ENCODE measurements at regions not wholly inside any gene's neighbourhood (a gene's known extent, or its start where the extent isn't known, plus 50 kb on each side); places are given as distances from the start of the nearest gene placed in this dataset.

DNA sequence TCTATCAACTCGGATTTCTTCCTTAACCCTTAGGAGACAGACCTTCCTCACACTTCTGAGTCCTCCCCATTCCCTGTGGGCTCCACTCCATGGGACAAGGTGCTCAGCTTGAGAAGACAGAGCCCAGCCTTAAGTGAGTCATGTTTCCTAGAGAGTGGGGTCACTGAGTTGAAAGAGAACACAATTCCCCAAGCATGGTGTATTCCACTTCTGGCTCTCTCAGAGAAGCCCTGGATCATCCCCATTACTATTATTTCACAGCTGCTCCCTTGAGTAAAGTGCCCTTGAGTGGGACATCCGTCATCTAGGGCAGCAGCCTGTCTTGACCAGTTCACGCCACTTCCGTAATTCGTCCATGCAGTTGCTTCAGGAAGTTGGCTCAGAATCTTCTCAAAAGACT is 604.8 kb downstream of the BNC2 start:
- Histone ChIP-seq H3K9ac (ENCODE audit: extremely low read depth, low read length, poor library complexity, severe bottlenecking) (no peak overlapping the region), H3K4me3 (ENCODE audit: low read length) (no peak overlapping the region), H3K9me3 (ENCODE audit: control insufficient read depth, low read length) (no peaks in the 10 kb centered on the region), H3K27ac (ENCODE audit: low read depth, low read length) (no peak overlapping the region), H3K27me3 (ENCODE audit: control insufficient read depth, insufficient read depth, low read length, poor library complexity, severe bottlenecking) (peaks cover 5% of the 10 kb centered on the region), H3K36me3 (ENCODE audit: control insufficient read depth, insufficient read depth, low read length) (no peaks in the 10 kb centered on the region), H3K4me1 (ENCODE audit: control insufficient read depth, insufficient read depth, low read length) (peaks cover 14% of the 10 kb centered on the region)
- H3K4me3 Mint-ChIP-seq = no peak overlapping the region
- H3K9me3 Mint-ChIP-seq = peaks cover 1% of the 10 kb centered on the region
- TF ChIP-seq, protein P1, sequence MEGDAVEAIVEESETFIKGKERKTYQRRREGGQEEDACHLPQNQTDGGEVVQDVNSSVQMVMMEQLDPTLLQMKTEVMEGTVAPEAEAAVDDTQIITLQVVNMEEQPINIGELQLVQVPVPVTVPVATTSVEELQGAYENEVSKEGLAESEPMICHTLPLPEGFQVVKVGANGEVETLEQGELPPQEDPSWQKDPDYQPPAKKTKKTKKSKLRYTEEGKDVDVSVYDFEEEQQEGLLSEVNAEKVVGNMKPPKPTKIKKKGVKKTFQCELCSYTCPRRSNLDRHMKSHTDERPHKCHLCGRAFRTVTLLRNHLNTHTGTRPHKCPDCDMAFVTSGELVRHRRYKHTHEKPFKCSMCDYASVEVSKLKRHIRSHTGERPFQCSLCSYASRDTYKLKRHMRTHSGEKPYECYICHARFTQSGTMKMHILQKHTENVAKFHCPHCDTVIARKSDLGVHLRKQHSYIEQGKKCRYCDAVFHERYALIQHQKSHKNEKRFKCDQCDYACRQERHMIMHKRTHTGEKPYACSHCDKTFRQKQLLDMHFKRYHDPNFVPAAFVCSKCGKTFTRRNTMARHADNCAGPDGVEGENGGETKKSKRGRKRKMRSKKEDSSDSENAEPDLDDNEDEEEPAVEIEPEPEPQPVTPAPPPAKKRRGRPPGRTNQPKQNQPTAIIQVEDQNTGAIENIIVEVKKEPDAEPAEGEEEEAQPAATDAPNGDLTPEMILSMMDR (conservative IDR thresholded peaks at IDR 0.05) = no peak
- peaks cover 20% of the 10 kb centered on the region for H3K4me1 Mint-ChIP-seq
- H3K27me3 Mint-ChIP-seq (ENCODE audit: insufficient read depth) = peaks cover 39% of the 10 kb centered on the region
- WGBS, 2 experiments (ENCODE audit: insufficient coverage in 1 of 2, insufficient read length in 1 of 2) = 83 to 92% methylated on average over 4 to 5 of the region's 5 CpGs
- no peaks in the 10 kb centered on the region for H3K36me3 Mint-ChIP-seq (ENCODE audit: low read depth)
- DNase-seq = no peak
- H3K27ac Mint-ChIP-seq = no peak overlapping the region

GRCh38 chr9:16266648-16267276 is 603.7 kb downstream of the BNC2 start:
- TF ChIP-seq, protein P1 (conservative IDR thresholded peaks at IDR 0.05) = peak; percentile 89
- no peaks in the 10 kb centered on the region for H3K9me3 ChIP-seq (ENCODE audit: control insufficient read depth, low read length)
- no peak overlapping the region for H3K4me3 ChIP-seq (ENCODE audit: low read length)
- H3K4me3 Mint-ChIP-seq = no peak overlapping the region
- H3K27me3 Mint-ChIP-seq (ENCODE audit: insufficient read depth) = peaks cover 38% of the 10 kb centered on the region
- no peak overlapping the region for H3K27ac ChIP-seq (ENCODE audit: low read depth, low read length)
- H3K9ac ChIP-seq (ENCODE audit: extremely low read depth, low read length, poor library complexity, severe bottlenecking) = no peak overlapping the region
- 91 to 98% methylated on average over 7 to 9 of the region's 9 CpGs for WGBS, 2 experiments (ENCODE audit: insufficient coverage in 1 of 2, insufficient read length in 1 of 2)
- H3K36me3 Mint-ChIP-seq (ENCODE audit: low read depth) = no peaks in the 10 kb centered on the region
- peaks cover 20% of the 10 kb centered on the region for H3K4me1 Mint-ChIP-seq
- peaks cover 1% of the 10 kb centered on the region for H3K9me3 Mint-ChIP-seq
- H3K36me3 ChIP-seq (ENCODE audit: control insufficient read depth, insufficient read depth, low read length) = no peaks in the 10 kb centered on the region
- peaks cover 5% of the 10 kb centered on the region for H3K27me3 ChIP-seq (ENCODE audit: control insufficient read depth, insufficient read depth, low read length, poor library complexity, severe bottlenecking)
- peak; percentile 85 for DNase-seq
- H3K4me1 ChIP-seq (ENCODE audit: control insufficient read depth, insufficient read depth, low read length) = peaks cover 14% of the 10 kb centered on the region
- H3K27ac Mint-ChIP-seq = no peak overlapping the region

DNA sequence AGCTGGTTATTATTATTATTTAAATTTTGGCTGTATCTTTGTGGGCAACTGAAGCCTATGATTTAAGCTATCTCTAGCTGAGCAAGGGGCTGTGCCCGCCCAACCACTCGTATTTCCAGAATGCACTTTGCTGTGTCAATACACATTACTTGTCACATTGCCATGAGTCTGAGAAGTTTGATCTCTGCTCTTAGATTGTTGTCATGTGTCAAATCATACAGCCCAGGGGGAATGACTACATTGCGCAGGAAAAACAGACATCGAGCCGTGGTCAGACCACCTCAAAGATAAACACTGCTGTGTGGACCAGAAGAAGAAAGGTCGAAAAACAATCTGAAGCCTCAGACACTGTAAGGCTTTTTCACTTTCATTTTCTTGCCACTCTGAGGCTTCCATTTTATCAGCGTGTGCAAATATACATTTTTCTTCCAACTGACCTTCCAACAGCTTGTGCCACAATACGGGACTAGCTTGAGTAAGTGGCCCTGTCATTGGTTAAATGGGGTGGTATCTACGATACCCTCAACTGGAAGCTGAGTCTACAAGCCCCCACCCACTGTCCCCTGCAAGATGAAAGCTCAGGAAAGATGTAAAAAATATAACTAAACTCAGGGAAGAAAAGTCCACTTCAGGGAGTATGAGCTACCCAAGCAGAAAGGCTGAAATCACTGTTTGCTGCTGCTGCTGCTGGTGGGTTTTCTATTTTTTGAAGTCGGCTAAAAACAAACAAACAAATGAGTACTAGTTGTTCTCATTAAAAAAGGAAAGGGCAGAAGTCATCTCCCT is 603.0 kb downstream of the BNC2 start:
- Mint-ChIP-seq H3K27me3 (ENCODE audit: insufficient read depth) (peaks cover 34% of the 10 kb centered on the region), H3K4me1 (peaks cover 13% of the 10 kb centered on the region), H3K9me3 (peaks cover 1% of the 10 kb centered on the region), H3K4me3 (no peak overlapping the region), H3K27ac (no peak overlapping the region), H3K36me3 (ENCODE audit: low read depth) (no peaks in the 10 kb centered on the region)
- no peaks in the 10 kb centered on the region for H3K36me3 ChIP-seq (ENCODE audit: control insufficient read depth, insufficient read depth, low read length)
- 93 to 94% methylated on average over 8 to 10 of the region's 10 CpGs for WGBS, 2 experiments (ENCODE audit: insufficient coverage in 1 of 2, insufficient read length in 1 of 2)
- no peak for DNase-seq
- H3K9ac ChIP-seq (ENCODE audit: extremely low read depth, low read length, poor library complexity, severe bottlenecking) = no peak overlapping the region
- no peak overlapping the region for H3K27ac ChIP-seq (ENCODE audit: low read depth, low read length)
- peaks cover 5% of the 10 kb centered on the region for H3K27me3 ChIP-seq (ENCODE audit: control insufficient read depth, insufficient read depth, low read length, poor library complexity, severe bottlenecking)
- TF ChIP-seq, protein P1 (conservative IDR thresholded peaks at IDR 0.05) = no peak
- no peaks in the 10 kb centered on the region for H3K9me3 ChIP-seq (ENCODE audit: control insufficient read depth, low read length)
- peaks cover 10% of the 10 kb centered on the region for H3K4me1 ChIP-seq (ENCODE audit: control insufficient read depth, insufficient read depth, low read length)
- H3K4me3 ChIP-seq (ENCODE audit: low read length) = no peak overlapping the region
